Sigmoid colon (tissue), 6 donors: ENCODE measurements at regions not wholly inside any gene's neighbourhood (a gene's known extent, or its start where the extent isn't known, plus 50 kb on each side); places are given as distances from the start of the nearest gene placed in this dataset.

Experiments used
- DNase-seq: peaks from one replicate; pipeline ENCODE4 v3.0.0-alpha.2; 2019
- H3K27ac ChIP-seq, 4 donors: fragments of 200-600 bp; sonication (generic); one replicate each; pipeline ENCODE4 v1.5.1; 2016 to 2019; ENCODE audit warnings: mild to moderate bottlenecking in 1 of 4
- H3K27me3 ChIP-seq, 3 donors: fragments of 200-600 bp; sonication (generic); one replicate each; pipeline ENCODE4 v1.5.1; 2019; ENCODE audit warnings: mild to moderate bottlenecking in 1 of 3
- H3K36me3 ChIP-seq, 4 donors: fragments of 200-600 bp; sonication (generic); one replicate each; pipeline ENCODE4 v1.5.1; 2016 to 2019
- H3K4me1 ChIP-seq, 4 donors: fragments of 200-600 bp; sonication (generic); one replicate each; pipeline ENCODE4 v1.5.1; 2017 to 2019
- H3K4me3 ChIP-seq, 4 donors: fragments of 200-600 bp; sonication (generic); one replicate each; pipeline ENCODE4 v1.5.1; 2017 to 2019; ENCODE audit warnings: mild to moderate bottlenecking in 2 of 4, moderate library complexity in 1 of 4
- H3K9me3 ChIP-seq, 4 donors: fragments of 200-600 bp in 3 of 4; sonication (generic) in 3 of 4; one replicate each; pipeline versions ENCODE4 v1.5.1 to v1.6.1; 2013 to 2019
- CTCF ChIP-seq, 4 experiments: fragments of 450-650 bp in 3 of 4; fragments of 200-600 bp in 1 of 4; IDR thresholded peaks; one replicate each; pipeline ENCODE4 v1.5.1; 2016 to 2019; ENCODE audit warnings: antibody characterized with exemption in 4 of 4, mild to moderate bottlenecking in 3 of 4, moderate library complexity in 2 of 4
- EP300 ChIP-seq, 4 donors: sonication (generic); formaldehyde crosslinking; IDR thresholded peaks; one replicate each; pipeline ENCODE4 v1.6.1; 2017; ENCODE audit warnings: antibody characterized with exemption in 4 of 4
- POLR2A ChIP-seq, 2 donors: fragments of 450-650 bp; IDR thresholded peaks; one replicate each; pipeline ENCODE4 v1.6.1; 2016; ENCODE audit warnings: antibody characterized with exemption in 2 of 2, mild to moderate bottlenecking in 2 of 2, moderate library complexity in 2 of 2
- POLR2AphosphoS5 ChIP-seq, 4 donors: sonication (generic); formaldehyde crosslinking; IDR thresholded peaks; one replicate each; pipeline ENCODE4 v1.6.1; 2017; ENCODE audit warnings: antibody characterized with exemption in 4 of 4
- WGBS, 2 donors: extraction: QIAGEN DNeasy Blood & Tissue Kit; methylation state at CpG; one replicate each; pipeline ENCODE4 v1.1.7; 2013; 5-methylcytosine and 5-hydroxymethylcytosine counted together
- intact Hi-C: fragments of 100-400 bp; cut with DNase I; formaldehyde crosslinking; loops from one replicate; pipeline ENCODE4 v1.15.1; 2023
- donor health status: healthy with polysubstance abuse.
- donor health status: healthy.

- no peaks in the 10 kb centered on the region for H3K9me3 ChIP-seq
Observed at GRCh38 chr7:85620936-85621685, 434.3 kb upstream of the SEMA3D start.

DNA sequence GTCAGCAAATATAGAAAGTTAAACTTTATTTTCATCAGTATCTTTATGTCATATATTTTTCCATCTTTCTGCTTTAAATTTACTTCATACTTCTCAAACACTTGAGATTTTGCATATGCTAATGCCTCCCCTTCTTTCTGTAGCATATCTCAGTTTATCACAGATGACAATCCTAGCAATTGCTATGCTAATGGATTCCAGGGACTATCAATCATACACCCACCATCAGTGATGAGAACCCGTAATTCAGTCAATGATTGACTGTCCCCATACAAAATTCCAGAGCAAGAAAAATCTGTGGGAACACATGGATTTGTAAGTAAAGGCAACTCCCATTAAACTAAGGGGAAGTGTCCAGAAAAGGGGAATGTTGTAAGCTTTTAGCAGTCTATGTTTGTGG is 432.4 kb upstream of the SEMA3D start:
- Histone ChIP-seq H3K27ac (no peak overlapping the region), H3K9me3 (no peaks in the 10 kb centered on the region), H3K4me3 (no peak overlapping the region), H3K4me1 (no peaks in the 10 kb centered on the region), H3K36me3 (no peaks in the 10 kb centered on the region), H3K27me3 (no peaks in the 10 kb centered on the region)
- TF ChIP-seq POLR2AphosphoS5 (IDR thresholded peaks at IDR 0.05), result no peak
- no peak for TF ChIP-seq CTCF (IDR thresholded peaks at IDR 0.05)
- TF ChIP-seq EP300 (IDR thresholded peaks at IDR 0.05), result no peak
- no peak for TF ChIP-seq POLR2A (IDR thresholded peaks at IDR 0.05)
- WGBS, 2 donors, result 68 to 77% methylated on average over 1 of the region's 1 CpG
- intact Hi-C loops, result no loop called here
- DNase-seq, result no peak

More at GRCh38 chr7:85620936-85621685, 434.3 kb upstream of the SEMA3D start:
- Histone ChIP-seq H3K27me3 (no peaks in the 10 kb centered on the region), H3K27ac (no peak overlapping the region), H3K4me3 (no peak overlapping the region), H3K4me1 (no peaks in the 10 kb centered on the region), H3K36me3 (no peaks in the 10 kb centered on the region)
- DNase-seq, result no peak
- WGBS, 2 donors, result 31 to 38% methylated on average over 3 of the region's 3 CpGs
- no peak for TF ChIP-seq CTCF (IDR thresholded peaks at IDR 0.05)
- no peak for TF ChIP-seq EP300 (IDR thresholded peaks at IDR 0.05)
- TF ChIP-seq POLR2A (IDR thresholded peaks at IDR 0.05), result no peak
- no peak for TF ChIP-seq POLR2AphosphoS5 (IDR thresholded peaks at IDR 0.05)
- intact Hi-C loops, result no loop called here

DNA sequence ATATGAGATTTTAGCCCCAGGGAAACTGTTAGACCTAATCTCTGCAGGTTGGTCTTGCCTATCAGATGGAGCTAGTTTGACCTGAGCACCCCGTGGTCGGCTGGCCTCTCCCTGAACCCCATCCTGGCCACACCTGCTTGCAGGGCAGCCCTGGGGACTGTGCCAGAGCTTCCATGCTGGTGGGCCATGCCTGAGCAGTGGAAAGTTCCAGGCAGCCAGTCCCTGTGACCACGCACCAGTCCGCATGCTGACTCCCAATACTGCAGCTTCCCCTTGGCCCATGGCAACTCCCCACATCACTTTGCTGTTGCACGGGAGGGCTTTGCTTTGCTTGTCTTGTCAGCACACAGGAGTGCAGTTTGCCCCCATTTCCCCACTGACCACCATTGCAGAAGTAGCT is 427.8 kb upstream of the SEMA3D start:
- intact Hi-C loops, result no loop called here
- WGBS, 2 donors, result 93 to 94% methylated on average over 5 of the region's 5 CpGs
- TF ChIP-seq EP300 (IDR thresholded peaks at IDR 0.05) (no peak), POLR2A (IDR thresholded peaks at IDR 0.05) (no peak), CTCF (IDR thresholded peaks at IDR 0.05) (no peak), POLR2AphosphoS5 (IDR thresholded peaks at IDR 0.05) (no peak)
- Histone ChIP-seq H3K36me3 (no peaks in the 10 kb centered on the region), H3K9me3 (no peaks in the 10 kb centered on the region), H3K4me3 (no peak overlapping the region), H3K27me3 (no peaks in the 10 kb centered on the region), H3K4me1 (no peaks in the 10 kb centered on the region), H3K27ac (no peak overlapping the region)
- DNase-seq, result no peak

DNA sequence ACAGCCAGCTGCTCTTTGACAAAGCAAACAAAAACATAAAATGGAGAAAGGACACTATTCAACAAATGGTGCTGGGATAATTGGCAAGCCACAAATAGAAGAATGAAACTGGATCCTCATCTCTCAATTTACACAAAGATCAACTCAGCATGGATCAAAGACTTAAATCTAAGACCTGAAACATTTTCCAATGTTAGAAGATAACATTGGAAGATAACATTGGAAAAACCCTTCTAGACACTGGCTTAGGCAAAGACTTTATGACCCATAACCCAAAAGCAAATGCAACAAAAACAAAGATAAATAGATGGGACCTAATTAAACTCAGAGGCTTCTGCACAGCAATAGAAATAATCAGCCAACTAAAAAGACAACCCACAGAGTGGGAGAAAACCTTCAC is 425.7 kb upstream of the SEMA3D start:
- H3K4me3 ChIP-seq, result no peak overlapping the region

More for the DNA sequence above, 425.7 kb upstream of the SEMA3D start:
- Histone ChIP-seq H3K27ac (no peak overlapping the region), H3K27me3 (no peaks in the 10 kb centered on the region), H3K9me3 (no peaks in the 10 kb centered on the region), H3K36me3 (no peaks in the 10 kb centered on the region), H3K4me1 (no peaks in the 10 kb centered on the region)
- no peak for DNase-seq
- no peak for TF ChIP-seq POLR2AphosphoS5 (IDR thresholded peaks at IDR 0.05)
- TF ChIP-seq CTCF (IDR thresholded peaks at IDR 0.05), result no peak
- no peak for TF ChIP-seq EP300 (IDR thresholded peaks at IDR 0.05)
- no peak for TF ChIP-seq POLR2A (IDR thresholded peaks at IDR 0.05)
- intact Hi-C loops, result no loop called here
